OCI-LY7 (cell line): ENCODE measurements at regions not wholly inside any gene's neighbourhood (a gene's known extent, or its start where the extent isn't known, plus 50 kb on each side); places are given as distances from the start of the nearest gene placed in this dataset.
"Not testable (repeated sequence)": the region's sequence is repeated elsewhere in the genome, so short reads cannot be mapped to it uniquely, and the experiment has no call there.

Experiments used
- BruUV-seq: library from RNA; stranded (reverse); fragments of 400-500 nt; replicated peaks from 2 replicates; lab custom pipeline; 2021; lab: Mats Ljungman, UMichigan
- CTCF ChIA-PET: fragments of 300-600 bp; sonication (Branson Sonifier 250); formaldehyde crosslinking; loops from one replicate; lab custom pipeline; 2022; ENCODE audit warnings: antibody characterized with exemption; ENCODE audit not compliant: unreplicated experiment; lab: Charles Lee
- POLR2A ChIA-PET: fragments of 300-600 bp; sonication (Branson Sonifier 250); formaldehyde crosslinking; loops from one replicate; lab custom pipeline; 2022; ENCODE audit warnings: antibody characterized with exemption; lab: Charles Lee
- DNase-seq: peaks from one replicate; pipeline ENCODE4 v3.0.0-alpha.2; 2015; ENCODE audit warnings: low spot score
- H2AFZ ChIP-seq: fragments of 200-600 bp; sonication (generic), shearing (Covaris generic); 2 replicates; pipeline ENCODE4 v1.6.1; 2014; ENCODE audit warnings: mild to moderate bottlenecking, antibody characterized with exemption, low read length, moderate library complexity
- H3K27ac ChIP-seq: fragments of 200-600 bp; sonication (generic); 2 replicates; pipeline ENCODE4 v1.5.1; 2014; ENCODE audit warnings: mixed run types, low read depth, mild to moderate bottlenecking, moderate library complexity, low read length, inconsistent platforms; ENCODE audit not compliant: poor library complexity, severe bottlenecking
- H3K36me3 ChIP-seq: fragments of 200-600 bp; sonication (generic); 2 replicates; pipeline ENCODE4 v1.6.1; 2014; ENCODE audit warnings: mild to moderate bottlenecking, antibody characterized with exemption, low read length, moderate library complexity, mixed read lengths; ENCODE audit not compliant: insufficient read depth
- H3K4me1 ChIP-seq: fragments of 200-600 bp; sonication (generic); 2 replicates; pipeline ENCODE4 v1.5.1; 2014; ENCODE audit warnings: mild to moderate bottlenecking, low read length; ENCODE audit not compliant: insufficient read depth, poor library complexity, severe bottlenecking
- H3K4me2 ChIP-seq: fragments of 200-600 bp; sonication (generic); 2 replicates; pipeline ENCODE4 v1.6.1; 2014; ENCODE audit warnings: mild to moderate bottlenecking, low read length
- H3K4me3 ChIP-seq: fragments of 200-600 bp; sonication (generic); 2 replicates; pipeline ENCODE4 v1.5.1; 2014; ENCODE audit warnings: mild to moderate bottlenecking, low read depth, low read length; ENCODE audit not compliant: poor library complexity, severe bottlenecking
- H3K79me2 ChIP-seq: fragments of 200-600 bp; sonication (generic); 2 replicates; pipeline ENCODE4 v1.6.1; 2016; ENCODE audit warnings: low read depth, mild to moderate bottlenecking, low read length, moderate library complexity, mixed read lengths; ENCODE audit not compliant: insufficient read depth
- H3K9me2 ChIP-seq: fragments of 200-600 bp; sonication (generic); 2 replicates; pipeline ENCODE4 v1.6.1; 2016; ENCODE audit warnings: mild to moderate bottlenecking, low read length, mixed read lengths; ENCODE audit not compliant: insufficient read depth
- H3K9me3 ChIP-seq: fragments of 200-600 bp; sonication (generic); 2 replicates; pipeline ENCODE4 v1.6.1; 2014; ENCODE audit warnings: mild to moderate bottlenecking, mixed run types, low read length, mixed read lengths
- H4K20me1 ChIP-seq: fragments of 200-600 bp; sonication (generic); 2 replicates; pipeline ENCODE4 v1.6.1; 2014; ENCODE audit warnings: mild to moderate bottlenecking, antibody characterized with exemption, low read length, moderate library complexity, mixed read lengths; ENCODE audit not compliant: insufficient read depth
- EZH2phosphoT487 ChIP-seq: fragments of 200-600 bp; sonication (generic); IDR thresholded peaks from 2 replicates; pipeline ENCODE4 v1.6.1; 2018; ENCODE audit warnings: low read depth, borderline replicate concordance, mild to moderate bottlenecking, mixed run types, antibody characterized with exemption, low read length, moderate library complexity, mixed read lengths
- intact Hi-C: fragments of 100-400 bp; cut with micrococcal nuclease; formaldehyde crosslinking; loops from one replicate; pipeline ENCODE4 v1.10.0; 2022; ENCODE audit not compliant: unreplicated experiment
- TF ChIP-seq, protein P1 (sequence below): fragments of 200-600 bp; sonication (generic); conservative IDR thresholded peaks from 2 replicates; pipeline ENCODE4 v1.5.1; 2014; ENCODE audit warnings: mild to moderate bottlenecking, antibody characterized with exemption, low read length, moderate library complexity, mixed read lengths

DNA sequence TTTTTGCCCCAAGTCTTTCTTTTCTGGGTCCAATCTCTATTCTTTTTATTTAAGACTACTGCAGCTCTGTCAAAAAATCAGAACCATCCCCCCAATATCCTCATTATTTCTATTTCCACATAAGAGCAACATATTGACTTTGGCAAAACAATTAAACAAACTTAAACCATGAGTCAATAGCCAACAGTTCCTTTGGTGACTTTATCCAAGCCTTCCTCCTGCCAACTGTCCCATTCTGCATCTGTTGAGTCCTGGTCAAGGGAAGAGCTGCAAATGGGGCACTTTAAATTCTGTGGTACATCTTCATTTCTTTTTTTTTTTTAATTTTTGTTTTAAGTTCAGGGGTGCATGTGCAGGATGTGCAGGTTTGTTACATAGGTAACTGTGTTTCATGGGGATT lies 1875.0 kb upstream of the PCDH7 start:
- ChIA-PET CTCF (no interaction called here), POLR2A (no interaction called here)
- H3K4me1 ChIP-seq, result no peaks in the 10 kb centered on the region
- no peak overlapping the region for H3K4me3 ChIP-seq
- H3K36me3 ChIP-seq, result no peaks in the 10 kb centered on the region
- H3K4me2 ChIP-seq, result no peak overlapping the region
- H2AFZ ChIP-seq, result no peak overlapping the region
- DNase-seq, result no peak
- intact Hi-C loops, result no loop called here
- no TSS peak for BruUV-seq
- H3K9me2 ChIP-seq, result no peaks in the 10 kb centered on the region
- H4K20me1 ChIP-seq, result no peaks in the 10 kb centered on the region
- no peaks in the 10 kb centered on the region for H3K79me2 ChIP-seq
- no peak overlapping the region for H3K27ac ChIP-seq
- H3K9me3 ChIP-seq, result no peaks in the 10 kb centered on the region
- no peak for TF ChIP-seq EZH2phosphoT487
- TF ChIP-seq, protein P1, sequence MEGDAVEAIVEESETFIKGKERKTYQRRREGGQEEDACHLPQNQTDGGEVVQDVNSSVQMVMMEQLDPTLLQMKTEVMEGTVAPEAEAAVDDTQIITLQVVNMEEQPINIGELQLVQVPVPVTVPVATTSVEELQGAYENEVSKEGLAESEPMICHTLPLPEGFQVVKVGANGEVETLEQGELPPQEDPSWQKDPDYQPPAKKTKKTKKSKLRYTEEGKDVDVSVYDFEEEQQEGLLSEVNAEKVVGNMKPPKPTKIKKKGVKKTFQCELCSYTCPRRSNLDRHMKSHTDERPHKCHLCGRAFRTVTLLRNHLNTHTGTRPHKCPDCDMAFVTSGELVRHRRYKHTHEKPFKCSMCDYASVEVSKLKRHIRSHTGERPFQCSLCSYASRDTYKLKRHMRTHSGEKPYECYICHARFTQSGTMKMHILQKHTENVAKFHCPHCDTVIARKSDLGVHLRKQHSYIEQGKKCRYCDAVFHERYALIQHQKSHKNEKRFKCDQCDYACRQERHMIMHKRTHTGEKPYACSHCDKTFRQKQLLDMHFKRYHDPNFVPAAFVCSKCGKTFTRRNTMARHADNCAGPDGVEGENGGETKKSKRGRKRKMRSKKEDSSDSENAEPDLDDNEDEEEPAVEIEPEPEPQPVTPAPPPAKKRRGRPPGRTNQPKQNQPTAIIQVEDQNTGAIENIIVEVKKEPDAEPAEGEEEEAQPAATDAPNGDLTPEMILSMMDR, result no peak

DNA sequence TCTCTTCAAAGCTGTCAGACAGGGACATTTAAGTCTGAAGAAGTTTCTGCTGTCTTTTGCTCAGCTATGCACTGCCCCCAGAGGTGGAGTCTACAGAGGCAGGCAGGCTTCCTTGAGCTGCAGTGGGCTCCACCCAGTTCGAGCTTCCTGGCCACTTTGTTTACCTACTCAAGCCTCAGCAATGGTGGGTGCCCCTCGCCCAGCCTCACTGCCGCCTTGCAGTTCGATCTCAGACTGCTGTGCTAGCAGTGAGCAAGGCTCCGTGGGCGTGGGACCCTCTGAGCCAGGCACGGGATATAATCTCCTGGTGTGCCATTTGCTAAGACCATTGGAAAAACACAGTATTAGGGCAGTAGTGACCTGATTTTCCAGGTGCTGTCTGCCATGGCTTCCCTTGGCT lies 1863.1 kb upstream of the PCDH7 start:
- CTCF ChIA-PET, BruUV-seq, DNase-seq, POLR2A ChIA-PET, H3K4me3 ChIP-seq, H4K20me1 ChIP-seq, H3K4me2 ChIP-seq, H3K9me3 ChIP-seq, H3K4me1 ChIP-seq, H3K9me2 ChIP-seq, H3K79me2 ChIP-seq, H3K27ac ChIP-seq, H3K36me3 ChIP-seq, H2AFZ ChIP-seq, intact Hi-C loops: not testable (repeated sequence)

DNA sequence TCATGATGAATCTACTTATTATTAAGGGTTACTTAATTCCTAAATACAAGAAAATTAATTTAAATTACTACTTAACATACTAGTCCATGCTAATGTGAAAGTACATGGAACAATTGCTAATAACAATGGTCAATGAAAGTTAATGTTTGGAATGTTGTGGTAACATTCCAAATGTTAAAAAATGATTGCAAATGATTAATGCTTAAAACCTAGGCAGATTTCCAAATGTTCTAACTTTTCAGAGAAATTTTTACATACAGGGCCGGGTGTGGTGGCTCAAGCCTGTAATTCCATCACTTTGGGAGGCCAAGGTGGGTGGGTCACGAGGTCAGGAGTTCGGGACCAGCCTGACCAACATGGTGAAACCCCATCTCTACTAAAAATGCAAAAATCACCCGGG lies 1851.3 kb upstream of the PCDH7 start:
- Histone ChIP-seq H3K4me3 (no peak overlapping the region), H3K9me2 (no peaks in the 10 kb centered on the region), H3K27ac (no peak overlapping the region), H3K9me3 (no peaks in the 10 kb centered on the region), H3K4me2 (no peak overlapping the region), H4K20me1 (no peaks in the 10 kb centered on the region), H3K4me1 (no peaks in the 10 kb centered on the region), H2AFZ (no peak overlapping the region), H3K79me2 (no peaks in the 10 kb centered on the region), H3K36me3 (no peaks in the 10 kb centered on the region)
- intact Hi-C loops, result no loop called here
- TF ChIP-seq, protein P1, result no peak
- no peak for TF ChIP-seq EZH2phosphoT487
- no TSS peak for BruUV-seq
- no peak for DNase-seq
- ChIA-PET POLR2A (no interaction called here), CTCF (no interaction called here)
